RWPE1 (cell line): ENCODE measurements at regions not wholly inside any gene's neighbourhood (a gene's known extent, or its start where the extent isn't known, plus 50 kb on each side); places are given as distances from the start of the nearest gene placed in this dataset.

Experiments
- CTCF ChIA-PET: fragments of 350-600 bp; sonication (Branson Sonifier 250); formaldehyde crosslinking; extraction: SDS; loops from one replicate; lab custom pipeline; 2021; lab: Yijun Ruan, JAX
- POLR2A ChIA-PET: fragments of 400-600 bp; formaldehyde crosslinking; extraction: SDS; loops from one replicate; lab custom pipeline; 2020; ENCODE audit warnings: antibody characterized with exemption; ENCODE audit not compliant: low non-redundant PET; lab: Yijun Ruan, JAX
- DNase-seq: peaks from one replicate; pipeline ENCODE4 v3.0.0; 2012; ENCODE audit warnings: low spot score
- H3K27ac ChIP-seq: fragments of 450-650 bp; 2 replicates; pipeline ENCODE4 v1.5.1; 2017
- TF ChIP-seq, protein P1 (sequence below): fragments of 450-650 bp; conservative IDR thresholded peaks from 2 replicates; pipeline ENCODE4 v1.5.1; 2017; ENCODE audit warnings: low read depth, mild to moderate bottlenecking

DNA sequence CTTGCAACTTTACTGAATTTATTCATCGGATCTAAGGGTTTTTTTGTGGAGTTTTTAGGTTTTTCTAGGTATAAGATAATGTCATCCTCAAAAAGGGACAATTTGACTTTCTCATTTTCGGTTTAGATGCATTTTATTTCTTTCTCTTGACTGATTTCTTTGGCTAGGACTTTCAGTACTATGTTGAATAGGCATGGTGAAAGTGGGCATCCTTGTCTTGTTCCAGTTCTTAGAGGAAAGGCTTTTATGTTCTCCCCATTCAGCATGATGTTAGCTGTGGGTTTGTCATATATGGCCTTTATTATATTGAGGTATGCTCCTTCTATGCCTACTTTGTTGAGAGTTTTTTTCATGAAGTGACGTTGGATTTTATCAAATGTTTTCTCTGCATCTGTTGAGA, 106.7 kb downstream of the FAM43A start:
- H3K27ac ChIP-seq, result no peak overlapping the region
- TF ChIP-seq, protein P1, sequence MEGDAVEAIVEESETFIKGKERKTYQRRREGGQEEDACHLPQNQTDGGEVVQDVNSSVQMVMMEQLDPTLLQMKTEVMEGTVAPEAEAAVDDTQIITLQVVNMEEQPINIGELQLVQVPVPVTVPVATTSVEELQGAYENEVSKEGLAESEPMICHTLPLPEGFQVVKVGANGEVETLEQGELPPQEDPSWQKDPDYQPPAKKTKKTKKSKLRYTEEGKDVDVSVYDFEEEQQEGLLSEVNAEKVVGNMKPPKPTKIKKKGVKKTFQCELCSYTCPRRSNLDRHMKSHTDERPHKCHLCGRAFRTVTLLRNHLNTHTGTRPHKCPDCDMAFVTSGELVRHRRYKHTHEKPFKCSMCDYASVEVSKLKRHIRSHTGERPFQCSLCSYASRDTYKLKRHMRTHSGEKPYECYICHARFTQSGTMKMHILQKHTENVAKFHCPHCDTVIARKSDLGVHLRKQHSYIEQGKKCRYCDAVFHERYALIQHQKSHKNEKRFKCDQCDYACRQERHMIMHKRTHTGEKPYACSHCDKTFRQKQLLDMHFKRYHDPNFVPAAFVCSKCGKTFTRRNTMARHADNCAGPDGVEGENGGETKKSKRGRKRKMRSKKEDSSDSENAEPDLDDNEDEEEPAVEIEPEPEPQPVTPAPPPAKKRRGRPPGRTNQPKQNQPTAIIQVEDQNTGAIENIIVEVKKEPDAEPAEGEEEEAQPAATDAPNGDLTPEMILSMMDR, result no peak
- POLR2A ChIA-PET, result no interaction called here
- DNase-seq, result no peak
- CTCF ChIA-PET, result no interaction called here

DNA sequence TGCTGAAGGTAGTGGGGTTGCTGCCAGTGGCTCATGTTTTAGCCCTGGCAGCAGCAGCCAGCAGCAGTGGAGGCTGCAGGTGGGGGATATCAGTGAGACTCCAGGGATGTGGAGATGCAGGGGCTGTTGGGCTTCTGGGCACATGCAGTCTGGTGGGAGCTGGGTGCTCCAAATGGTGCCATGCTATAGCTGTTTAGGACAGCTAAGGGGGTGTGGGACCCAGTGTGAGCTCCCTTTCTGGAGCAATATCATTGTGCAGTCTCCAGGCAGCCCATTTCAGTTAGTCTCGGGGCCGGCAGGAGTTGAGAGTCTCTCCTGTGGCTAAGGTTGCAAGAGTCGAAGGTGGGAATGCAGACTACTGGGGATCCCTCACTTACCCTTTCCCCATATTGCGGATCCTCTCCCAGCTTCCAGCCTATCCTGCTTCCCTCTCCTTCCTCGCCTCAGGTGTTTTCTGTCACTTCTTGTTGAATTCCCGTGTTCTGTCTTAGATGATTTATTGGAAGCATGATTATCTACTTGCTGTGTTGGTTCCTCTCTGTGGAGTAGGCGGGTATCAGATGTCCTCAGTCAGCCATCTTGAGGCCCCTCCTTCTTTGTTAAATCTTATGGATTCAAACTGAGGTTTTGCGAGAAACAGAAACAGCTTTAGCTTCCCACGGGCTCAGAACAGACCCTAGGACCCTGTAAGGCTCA, 112.0 kb downstream of the FAM43A start:
- no peak overlapping the region for H3K27ac ChIP-seq
- TF ChIP-seq, protein P1, result no peak
- POLR2A ChIA-PET, result no interaction called here
- CTCF ChIA-PET, result no interaction called here
- DNase-seq, result no peak

- TF ChIP-seq, protein P1, result no peak
- ChIA-PET CTCF (no interaction called here), POLR2A (no interaction called here)
- DNase-seq, result no peak
- H3K27ac ChIP-seq, result no peak overlapping the region
Measured at GRCh38 chr3:194798486-194798885, 112.8 kb downstream of the FAM43A start.

- TF ChIP-seq, protein P1, result no peak
- H3K27ac ChIP-seq, result no peak overlapping the region
- CTCF ChIA-PET, result no interaction called here
- POLR2A ChIA-PET, result no interaction called here
- DNase-seq, result no peak
Measured at GRCh38 chr3:194800002-194800401, 114.3 kb downstream of the FAM43A start.

GRCh38 chr3:194801461-194802432, 116.1 kb downstream of the FAM43A start:
- POLR2A ChIA-PET, result no interaction called here
- TF ChIP-seq, protein P1, result no peak
- no peak for DNase-seq
- H3K27ac ChIP-seq, result no peak overlapping the region
- CTCF ChIA-PET, result no interaction called here

- TF ChIP-seq, protein P1, result no peak
- CTCF ChIA-PET, result interaction anchor here (1.2 kb wide), 1 partner anchor 21 kb away, joined by 3 read pairs; no protein-coding TSS in a partner anchor
- POLR2A ChIA-PET, result no interaction called here
- DNase-seq, result no peak
- H3K27ac ChIP-seq, result no peak overlapping the region
Measured at GRCh38 chr3:194804796-194805195, 119.1 kb downstream of the FAM43A start.
